SH-SY5Y (cell line): ENCODE measurements at regions not wholly inside any gene's neighbourhood (a gene's known extent, or its start where the extent isn't known, plus 50 kb on each side); places are given as distances from the start of the nearest gene placed in this dataset.

Source experiments
- GATA2 ChIP-seq: IDR thresholded peaks from 2 replicates; pipeline ENCODE4 v1.6.1; 2011; ENCODE audit warnings: mild to moderate bottlenecking, low read depth, low read length
- GATA3 ChIP-seq: IDR thresholded peaks from 2 replicates; pipeline ENCODE4 v1.6.1; 2011; ENCODE audit warnings: low read depth, mild to moderate bottlenecking, low read length, moderate library complexity

GRCh38 chr7:113797420-113798010, 121.3 kb downstream of the PPP1R3A start:
- TF ChIP-seq GATA2 (no peak), GATA3 (no peak)

- TF ChIP-seq GATA3 (no peak), GATA2 (no peak)
Measured at GRCh38 chr7:113796557-113796956, 122.3 kb downstream of the PPP1R3A start.

DNA sequence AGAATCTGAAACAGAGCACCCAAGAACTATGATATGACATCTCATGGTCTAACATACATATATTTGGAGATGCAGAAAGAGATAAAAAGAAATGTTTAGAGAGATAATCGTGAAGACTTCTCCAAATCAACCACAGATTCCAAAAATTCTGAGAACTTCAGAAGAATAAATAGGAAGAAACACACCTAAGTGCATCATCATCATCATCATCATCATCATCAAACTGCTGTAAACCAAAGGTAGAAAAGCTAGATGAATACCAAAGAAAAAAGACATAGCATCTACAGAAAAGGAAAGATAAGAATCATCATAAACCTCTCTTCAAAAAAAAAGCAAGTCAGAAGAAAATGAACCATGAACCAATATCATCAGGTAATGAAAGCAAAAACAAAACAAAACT, 124.2 kb downstream of the PPP1R3A start:
- TF ChIP-seq GATA3: no peak
- no peak for TF ChIP-seq GATA2

- TF ChIP-seq GATA2 (no peak), GATA3 (no peak)
Measured at GRCh38 chr7:113793171-113793570, 125.6 kb downstream of the PPP1R3A start.

- TF ChIP-seq GATA3 (no peak), GATA2 (no peak)
Measured at GRCh38 chr7:113790025-113790424, 128.8 kb downstream of the PPP1R3A start.

DNA sequence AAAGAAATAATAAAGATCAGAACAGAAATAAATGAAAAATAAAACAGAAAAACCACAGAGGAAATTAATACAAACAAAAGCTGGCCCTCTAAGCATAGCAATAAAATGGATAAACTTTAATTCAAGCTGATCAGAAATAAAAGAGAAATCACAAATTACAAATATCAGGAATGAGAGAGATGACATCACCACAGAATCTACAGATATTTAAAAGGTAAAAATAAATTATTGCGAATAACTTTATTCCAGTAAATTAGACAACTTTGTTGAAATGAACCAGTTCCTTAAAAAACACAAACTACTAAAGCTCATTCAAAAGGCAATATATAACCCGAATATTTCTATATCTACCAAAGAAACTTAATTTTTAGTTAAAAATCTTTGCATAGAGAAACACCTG, 131.7 kb downstream of the PPP1R3A start:
- TF ChIP-seq GATA3 (no peak), GATA2 (no peak)

- TF ChIP-seq GATA2 (no peak), GATA3 (no peak)
Measured at GRCh38 chr7:113784956-113785355, 133.9 kb downstream of the PPP1R3A start.

- TF ChIP-seq GATA2 (no peak), GATA3 (no peak)
Measured at GRCh38 chr7:113784316-113784715, 134.5 kb downstream of the PPP1R3A start.

DNA sequence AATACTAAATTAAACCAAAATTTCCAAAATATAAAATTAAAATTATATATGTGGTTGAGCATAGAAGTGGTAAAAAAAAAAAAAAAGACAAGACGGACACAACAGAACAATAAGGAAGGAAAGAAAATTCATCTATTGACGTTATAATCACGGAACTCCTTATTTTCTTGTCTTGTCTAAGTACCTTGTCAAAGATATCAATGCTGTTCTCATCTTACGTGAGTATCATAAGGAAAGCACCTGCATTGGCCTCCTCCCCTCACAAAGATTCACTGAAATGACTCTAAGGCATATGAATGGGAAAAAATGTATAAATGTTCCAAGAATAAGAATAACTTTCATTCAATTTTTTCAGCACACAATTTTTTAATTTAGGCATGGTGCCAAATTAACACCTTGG, 135.4 kb downstream of the PPP1R3A start:
- TF ChIP-seq GATA2 (no peak), GATA3 (no peak)

GRCh38 chr7:113775804-113776203, 143.0 kb downstream of the PPP1R3A start:
- TF ChIP-seq GATA2 (no peak), GATA3 (no peak)

DNA sequence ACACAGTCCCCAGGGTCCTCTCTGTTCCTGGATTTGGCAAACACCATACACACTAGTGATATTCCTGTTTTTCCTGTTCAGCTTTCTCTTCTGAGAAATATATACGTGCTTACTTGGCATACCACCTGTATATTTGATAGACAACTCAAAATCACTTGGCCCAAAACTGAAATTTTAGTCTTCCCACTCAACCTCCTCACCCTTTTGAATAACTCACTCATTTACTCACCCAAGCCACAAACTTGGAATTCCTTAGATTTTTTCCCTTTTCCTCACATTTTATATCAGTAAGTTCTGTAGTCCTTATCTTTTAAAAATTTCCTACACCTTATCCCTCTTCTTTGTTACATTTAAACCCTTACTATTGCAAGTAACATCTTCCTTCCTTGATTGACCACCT, 143.4 kb downstream of the PPP1R3A start:
- TF ChIP-seq GATA2 (no peak), GATA3 (no peak)

DNA sequence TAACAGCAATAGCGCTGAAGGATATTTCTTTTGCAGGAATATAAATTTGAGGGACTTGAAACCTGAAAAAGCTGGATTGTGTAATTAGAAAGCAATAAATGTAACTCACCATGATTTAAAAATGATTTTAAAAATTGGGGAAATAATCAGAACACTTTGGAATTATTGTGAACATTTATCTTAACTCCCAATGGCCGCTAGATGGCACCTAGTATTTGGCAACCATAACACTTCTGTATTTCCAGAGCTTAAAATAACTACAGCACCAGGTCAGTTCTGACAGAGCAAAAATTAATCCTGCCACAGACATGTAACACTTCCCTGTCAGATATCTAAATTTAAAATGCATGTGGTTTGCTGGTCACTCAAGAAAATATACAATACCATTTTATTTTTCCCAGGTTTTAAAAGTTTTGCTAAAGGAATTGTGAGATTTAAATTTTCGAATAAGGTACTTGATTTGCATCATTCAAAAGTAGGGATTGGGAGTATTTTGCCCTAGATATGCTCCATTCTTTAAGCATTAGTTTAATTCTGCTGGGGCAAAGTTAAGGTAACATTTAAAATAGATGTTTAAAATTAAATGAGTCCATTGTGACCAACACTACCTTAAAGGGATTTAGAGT, 144.5 kb downstream of the PPP1R3A start:
- TF ChIP-seq GATA2 (no peak), GATA3 (no peak)

DNA sequence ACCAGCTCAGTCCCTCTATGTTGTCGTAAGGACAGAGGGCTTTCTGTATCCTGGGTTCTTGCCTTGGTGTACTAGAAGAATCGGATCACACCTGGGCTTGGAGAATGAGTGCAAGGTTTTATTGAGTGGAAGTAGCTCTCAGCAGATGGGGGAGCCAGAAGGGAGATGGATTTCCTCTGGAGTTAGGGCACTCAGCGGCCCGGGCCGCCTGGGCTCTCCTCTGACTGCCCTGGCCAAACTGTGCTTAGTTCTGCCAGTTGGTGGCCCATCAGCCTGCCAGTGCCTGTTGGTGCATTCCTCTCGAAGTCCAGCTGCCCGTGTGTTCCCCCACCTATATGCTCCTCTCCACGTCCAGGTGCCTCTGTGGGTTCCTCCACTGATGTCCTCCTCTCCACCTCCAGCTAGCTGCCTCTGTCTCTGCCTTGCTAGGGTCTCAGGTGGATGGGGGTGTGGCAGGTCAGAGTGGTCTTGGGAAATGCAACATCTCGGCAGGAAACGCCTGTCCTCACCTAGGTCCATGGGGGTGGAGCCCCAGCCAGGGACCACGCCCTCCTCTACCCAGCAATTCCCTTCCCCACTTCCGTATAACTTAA, 148.6 kb downstream of the PPP1R3A start:
- no peak for TF ChIP-seq GATA3

DNA sequence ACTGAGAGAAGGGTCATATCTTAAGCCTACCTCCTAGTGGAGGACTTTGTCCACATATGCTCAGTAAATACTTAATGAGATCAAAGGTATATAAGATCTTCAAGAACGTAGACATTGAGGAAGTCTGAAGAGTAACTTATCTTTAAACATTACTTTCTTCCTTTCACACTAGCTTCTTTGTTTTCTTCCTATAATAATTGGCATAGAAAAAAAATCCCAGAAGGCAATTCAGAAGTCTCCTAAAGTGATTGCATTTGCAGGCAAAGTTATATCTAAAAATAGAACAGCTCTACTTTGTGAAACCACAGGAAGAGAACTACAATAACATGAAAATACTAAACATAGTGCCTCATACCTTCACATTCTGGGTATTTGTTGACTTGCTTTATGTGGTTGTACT, 150.4 kb downstream of the PPP1R3A start:
- TF ChIP-seq GATA3 (no peak), GATA2 (no peak)

DNA sequence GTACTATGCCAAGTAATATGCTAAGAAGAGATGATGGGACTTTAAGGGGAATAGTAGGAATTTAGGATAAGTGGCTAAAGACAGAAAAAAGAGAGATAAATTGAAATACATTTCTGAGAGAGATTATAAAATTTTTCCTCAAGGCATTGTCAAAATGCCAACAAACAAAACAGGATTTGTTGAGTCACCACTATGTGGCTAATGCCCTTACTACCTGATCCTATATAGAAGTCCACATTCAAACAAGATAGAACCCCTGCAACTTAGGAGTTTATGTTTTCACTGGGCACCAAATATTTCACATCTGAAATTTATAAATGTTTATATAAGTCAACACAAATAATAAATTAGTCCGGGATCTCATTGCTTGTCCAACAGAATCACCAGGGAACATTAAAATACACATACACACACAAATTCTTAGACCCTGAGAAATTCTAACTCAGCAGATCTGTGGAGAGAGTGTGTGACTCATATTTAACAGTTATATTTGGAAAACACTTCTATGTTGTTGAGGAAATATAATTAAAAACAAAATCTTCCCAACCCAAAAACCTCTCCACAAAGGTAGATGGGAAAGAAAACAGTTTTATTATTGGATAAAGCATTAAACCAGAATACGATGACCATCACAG, 154.3 kb downstream of the PPP1R3A start:
- no peak for TF ChIP-seq GATA3
- TF ChIP-seq GATA2: no peak
